Osteoblast (primary cell): ENCODE measurements at regions not wholly inside any gene's neighbourhood (a gene's known extent, or its start where the extent isn't known, plus 50 kb on each side); places are given as distances from the start of the nearest gene placed in this dataset.

Experiments used
- DNase-seq: peaks from one replicate; pipeline ENCODE4 v3.0.0; 2011; ENCODE audit warnings: low spot score, mixed read lengths; ENCODE audit not compliant: insufficient read length; ENCODE audit errors: missing footprints
- H2AFZ ChIP-seq: 2 replicates; pipeline ENCODE4 v1.6.0; 2011; ENCODE audit warnings: mild to moderate bottlenecking, low read length
- H3K27ac ChIP-seq: 2 replicates; pipeline ENCODE4 v1.5.1; 2011; ENCODE audit warnings: mild to moderate bottlenecking, low read depth, low read length, moderate library complexity
- H3K27me3 ChIP-seq: 2 replicates; pipeline ENCODE4 v1.6.0; 2012; ENCODE audit warnings: mild to moderate bottlenecking, control low read depth, inconsistent platforms, low read length, moderate library complexity; ENCODE audit not compliant: insufficient read depth
- H3K36me3 ChIP-seq: 2 replicates; pipeline ENCODE4 v1.5.1; 2011; ENCODE audit warnings: mild to moderate bottlenecking, low read length, control low read depth, moderate library complexity; ENCODE audit not compliant: insufficient read depth
- H3K4me1 ChIP-seq: 2 replicates; pipeline ENCODE4 v1.5.1; 2011; ENCODE audit warnings: mild to moderate bottlenecking, low read length, control low read depth, moderate library complexity; ENCODE audit not compliant: insufficient read depth
- H3K4me2 ChIP-seq: 2 replicates; pipeline ENCODE4 v1.6.0; 2011; ENCODE audit warnings: mild to moderate bottlenecking, low read length; ENCODE audit not compliant: insufficient read depth
- H3K4me3 ChIP-seq: fragments of 200-600 bp; sonication (generic); 3 replicates; pipeline ENCODE4 v1.5.1; 2012; ENCODE audit warnings: mild to moderate bottlenecking, low read length, inconsistent platforms; ENCODE audit not compliant: insufficient read depth
- H3K79me2 ChIP-seq: 2 replicates; pipeline ENCODE4 v1.6.0; 2012; ENCODE audit warnings: mild to moderate bottlenecking, low read length, control low read depth, inconsistent platforms; ENCODE audit not compliant: insufficient read depth
- H3K9me3 ChIP-seq: 2 replicates; pipeline ENCODE4 v1.5.1; 2011; ENCODE audit warnings: low read depth, low read length, control low read depth
- H4K20me1 ChIP-seq: 2 replicates; pipeline ENCODE4 v1.6.0; 2012; ENCODE audit warnings: mild to moderate bottlenecking, low read length, control low read depth; ENCODE audit not compliant: insufficient read depth
- TF ChIP-seq, protein P1 (sequence below): IDR thresholded peaks from 2 replicates; pipeline ENCODE4 v1.5.1; 2011; ENCODE audit warnings: mild to moderate bottlenecking, low read depth, low read length, moderate library complexity; ENCODE audit errors: extremely low read depth

DNA sequence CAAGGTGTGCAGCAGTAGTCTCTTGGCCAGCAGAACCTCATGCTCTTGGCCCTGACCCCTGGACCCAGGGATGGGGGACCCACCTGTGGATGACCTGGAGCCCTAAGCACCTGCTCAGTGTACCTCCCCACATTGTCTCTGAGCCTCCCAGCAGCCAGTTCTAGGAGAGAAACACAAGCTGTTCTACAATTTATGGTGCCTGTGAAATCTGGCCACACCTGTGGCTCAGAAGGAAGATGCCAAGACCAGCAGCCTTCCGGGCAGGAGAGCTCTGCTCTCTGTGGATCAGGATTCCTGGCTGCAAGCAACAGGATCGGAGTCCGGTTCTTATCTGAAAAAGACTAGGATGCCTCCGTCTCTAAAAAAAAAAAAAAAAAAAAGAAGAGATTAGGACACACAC, 103.6 kb upstream of the ANO1 start:
- Histone ChIP-seq H4K20me1 (no peaks in the 10 kb centered on the region), H3K4me2 (no peak overlapping the region), H3K27me3 (peaks cover 31% of the 10 kb centered on the region), H3K27ac (no peak overlapping the region), H2AFZ (no peak overlapping the region), H3K36me3 (no peaks in the 10 kb centered on the region), H3K79me2 (no peaks in the 10 kb centered on the region), H3K4me3 (no peak overlapping the region), H3K9me3 (no peaks in the 10 kb centered on the region), H3K4me1 (no peaks in the 10 kb centered on the region)
- no peak for DNase-seq
- TF ChIP-seq, protein P1, sequence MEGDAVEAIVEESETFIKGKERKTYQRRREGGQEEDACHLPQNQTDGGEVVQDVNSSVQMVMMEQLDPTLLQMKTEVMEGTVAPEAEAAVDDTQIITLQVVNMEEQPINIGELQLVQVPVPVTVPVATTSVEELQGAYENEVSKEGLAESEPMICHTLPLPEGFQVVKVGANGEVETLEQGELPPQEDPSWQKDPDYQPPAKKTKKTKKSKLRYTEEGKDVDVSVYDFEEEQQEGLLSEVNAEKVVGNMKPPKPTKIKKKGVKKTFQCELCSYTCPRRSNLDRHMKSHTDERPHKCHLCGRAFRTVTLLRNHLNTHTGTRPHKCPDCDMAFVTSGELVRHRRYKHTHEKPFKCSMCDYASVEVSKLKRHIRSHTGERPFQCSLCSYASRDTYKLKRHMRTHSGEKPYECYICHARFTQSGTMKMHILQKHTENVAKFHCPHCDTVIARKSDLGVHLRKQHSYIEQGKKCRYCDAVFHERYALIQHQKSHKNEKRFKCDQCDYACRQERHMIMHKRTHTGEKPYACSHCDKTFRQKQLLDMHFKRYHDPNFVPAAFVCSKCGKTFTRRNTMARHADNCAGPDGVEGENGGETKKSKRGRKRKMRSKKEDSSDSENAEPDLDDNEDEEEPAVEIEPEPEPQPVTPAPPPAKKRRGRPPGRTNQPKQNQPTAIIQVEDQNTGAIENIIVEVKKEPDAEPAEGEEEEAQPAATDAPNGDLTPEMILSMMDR, result no peak

DNA sequence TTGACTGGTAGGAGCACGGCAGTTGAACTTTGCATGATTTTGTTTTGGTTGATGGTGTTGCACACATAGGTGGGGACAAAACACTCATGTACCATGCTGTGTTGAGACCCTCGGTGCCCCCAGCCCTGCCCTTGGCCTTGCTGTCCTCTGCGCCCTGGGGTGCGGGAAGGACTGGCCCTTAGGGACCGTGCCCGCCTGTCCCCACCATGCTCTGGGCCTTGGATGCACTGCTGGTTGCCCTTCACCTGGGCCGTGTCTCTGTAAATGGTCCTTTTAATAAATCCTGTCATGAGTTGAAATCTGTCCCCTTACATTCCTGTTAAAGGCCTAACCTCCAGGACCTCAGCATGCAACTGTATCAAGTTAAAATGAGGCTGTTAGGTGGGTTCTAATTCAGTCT, 102.3 kb upstream of the ANO1 start:
- no peaks in the 10 kb centered on the region for H4K20me1 ChIP-seq
- no peaks in the 10 kb centered on the region for H3K36me3 ChIP-seq
- H3K4me2 ChIP-seq, result no peak overlapping the region
- H3K9me3 ChIP-seq, result no peaks in the 10 kb centered on the region
- H3K27me3 ChIP-seq, result peaks cover 28% of the 10 kb centered on the region
- H3K27ac ChIP-seq, result no peak overlapping the region
- H2AFZ ChIP-seq, result no peak overlapping the region
- no peaks in the 10 kb centered on the region for H3K79me2 ChIP-seq
- H3K4me3 ChIP-seq, result no peak overlapping the region
- TF ChIP-seq, protein P1, result no peak
- no peak for DNase-seq
- no peaks in the 10 kb centered on the region for H3K4me1 ChIP-seq

DNA sequence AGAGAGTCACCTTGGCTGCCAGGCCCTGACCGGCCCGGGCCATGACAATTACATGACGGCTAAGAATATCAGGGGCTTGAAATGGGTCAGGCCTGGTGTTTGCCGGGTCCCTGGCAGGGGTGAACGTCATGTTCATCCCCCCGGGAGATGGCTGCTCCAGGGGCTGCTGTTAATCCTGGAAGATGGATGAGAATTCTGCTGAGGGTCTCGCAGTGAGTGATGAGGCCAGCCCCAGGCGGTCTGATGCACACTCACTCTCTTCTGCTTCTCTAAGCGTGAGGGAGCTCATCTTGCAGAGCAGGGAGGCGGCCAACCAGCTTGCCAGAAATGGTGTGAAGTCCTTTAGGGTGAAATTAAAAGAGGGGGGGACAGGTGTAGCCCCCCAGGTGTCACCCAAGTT, 101.3 kb upstream of the ANO1 start:
- H3K4me1 ChIP-seq, result no peaks in the 10 kb centered on the region
- H3K79me2 ChIP-seq, result no peaks in the 10 kb centered on the region
- H3K4me2 ChIP-seq, result no peak overlapping the region
- no peaks in the 10 kb centered on the region for H3K9me3 ChIP-seq
- no peak overlapping the region for H3K27ac ChIP-seq
- H3K4me3 ChIP-seq, result no peak overlapping the region
- H3K27me3 ChIP-seq, result peaks cover 26% of the 10 kb centered on the region
- no peak for DNase-seq
- no peaks in the 10 kb centered on the region for H3K36me3 ChIP-seq
- no peaks in the 10 kb centered on the region for H4K20me1 ChIP-seq
- H2AFZ ChIP-seq, result no peak overlapping the region
- TF ChIP-seq, protein P1, result no peak

DNA sequence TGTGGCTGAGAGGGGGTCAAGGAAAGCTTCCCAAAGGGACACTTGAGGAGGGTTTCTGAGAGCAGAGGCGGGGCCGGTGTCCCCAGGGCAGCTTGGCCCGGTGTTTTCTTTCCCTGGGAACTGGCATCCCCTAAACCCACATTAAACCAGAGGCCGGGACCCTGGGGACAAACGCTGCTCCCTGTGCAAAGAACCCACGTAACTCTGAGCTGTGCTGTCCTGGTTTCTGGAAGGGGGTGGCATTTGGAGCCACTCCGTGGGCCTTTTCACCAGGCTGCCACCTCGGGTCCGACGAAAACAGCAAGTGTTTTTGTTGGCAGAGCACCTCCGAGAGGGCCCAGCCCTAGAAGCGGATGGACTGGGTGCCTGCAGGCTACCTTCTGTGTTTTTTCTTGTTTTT, 100.2 kb upstream of the ANO1 start:
- no peaks in the 10 kb centered on the region for H3K9me3 ChIP-seq
- DNase-seq, result no peak
- no peaks in the 10 kb centered on the region for H3K79me2 ChIP-seq
- H3K4me3 ChIP-seq, result no peak overlapping the region
- TF ChIP-seq, protein P1, result no peak
- no peak overlapping the region for H2AFZ ChIP-seq
- no peak overlapping the region for H3K4me2 ChIP-seq
- no peaks in the 10 kb centered on the region for H4K20me1 ChIP-seq
- H3K4me1 ChIP-seq, result no peaks in the 10 kb centered on the region
- H3K36me3 ChIP-seq, result no peaks in the 10 kb centered on the region
- no peak overlapping the region for H3K27ac ChIP-seq
- peaks cover 27% of the 10 kb centered on the region for H3K27me3 ChIP-seq
